ENCODE measurements at regions not wholly inside any gene's neighbourhood (a gene's known extent, or its start where the extent isn't known, plus 50 kb on each side); places are given as distances from the start of the nearest gene placed in this dataset.

GRCh38 chr5:101278011-101278687 lies 375.1 kb upstream of the ST8SIA4 start:
- H3K4me1 ChIP-seq (ENCODE audit: insufficient read depth, low read length), result no peaks in the 10 kb centered on the region
- POLR2A ChIA-PET, result no interaction called here
- H3K27ac ChIP-seq (ENCODE audit: extremely low read length, insufficient read depth, low read length), result no peak overlapping the region
- FAIRE-seq (no peak), DNase-seq (ENCODE audit: low spot score) (no peak), ATAC-seq (no peak)
- BruUV-seq (replicated peaks), result no TSS peak
- no peaks in the 10 kb centered on the region for H4K20me1 ChIP-seq (ENCODE audit: insufficient read depth, low read length)
- H3K4me2 ChIP-seq (ENCODE audit: low read depth, low read length), result no peak overlapping the region
- in situ Hi-C loops (cut with HindIII; ENCODE audit: extremely low pct_ligation_motif_present, low pct_unique_long_range_greater_than_20kb), result no loop called here
- H3K36me3 ChIP-seq (replicated peaks in 1 of 2; ENCODE audit: control insufficient read depth in 1 of 2, insufficient read depth in 2 of 2, low read length in 2 of 2), result no peaks in the 10 kb centered on the region
- no peaks in the 10 kb centered on the region for H3K27me3 ChIP-seq (ENCODE audit: control insufficient read depth in 1 of 2, insufficient read depth in 2 of 2, low read length in 2 of 2)
- H3K9me3 ChIP-seq (ENCODE audit: low read length), result no peaks in the 10 kb centered on the region
- H3K4me3 ChIP-seq (replicated peaks in 1 of 3; ENCODE audit: insufficient read depth in 1 of 3, low read depth in 2 of 3, low read length in 3 of 3), result no peak overlapping the region
- WGBS (ENCODE audit: low lambda C conversion rate), result 3% methylated on average over 5 of the region's 5 CpGs
- intact Hi-C loops (cut with micrococcal nuclease; ENCODE audit: unreplicated experiment), result no loop called here
- H2AFZ ChIP-seq (ENCODE audit: low read length), result no peak overlapping the region
- CTCF ChIA-PET (ENCODE audit: low intra/inter-chr PET ratio, low total read pairs), result no interaction called here
- no peaks in the 10 kb centered on the region for H3K79me2 ChIP-seq (ENCODE audit: insufficient read depth, low read length)
- no peak overlapping the region for H3K9ac ChIP-seq (ENCODE audit: insufficient read depth, low read depth, low read length)
- TF ChIP-seq CBFB (CRISPR knock-in tag; IDR thresholded peaks at IDR 0.05), result no peak
- TF ChIP-seq ZNF207 (IDR thresholded peaks at IDR 0.05; ENCODE audit: borderline replicate concordance), result no peak
- no peak for TF ChIP-seq CSRNP1 (CRISPR knock-in tag; IDR thresholded peaks at IDR 0.05)
- TF ChIP-seq ZBTB40 (IDR thresholded peaks at IDR 0.05), result no peak
- TF ChIP-seq ZBTB40 (CRISPR knock-in tag; IDR thresholded peaks at IDR 0.05), result no peak
- no peak for TF ChIP-seq LRRFIP1 (CRISPR knock-in tag; conservative IDR thresholded peaks at IDR 0.05)
- TF ChIP-seq WIZ (CRISPR knock-in tag; IDR thresholded peaks at IDR 0.05), result no peak
- TF ChIP-seq ZNF512 (CRISPR knock-in tag; IDR thresholded peaks at IDR 0.05), result no peak
